Ramos (cell line): ENCODE measurements at regions not wholly inside any gene's neighbourhood (a gene's known extent, or its start where the extent isn't known, plus 50 kb on each side); places are given as distances from the start of the nearest gene placed in this dataset.

Experiments
- in situ Hi-C: fragments of 300-500 bp; cut with MboI; formaldehyde crosslinking; loops from one replicate; pipeline ENCODE4 v1.14.3; 2022; ENCODE audit warnings: low sequenced_read_pairs; ENCODE audit not compliant: unreplicated experiment

GRCh38 chr5:2282893-2283292, 400.2 kb upstream of the IRX4 start:
- in situ Hi-C loops, result no loop called here

GRCh38 chr5:2282034-2282690, 399.4 kb upstream of the IRX4 start:
- in situ Hi-C loops, result no loop called here

GRCh38 chr5:2281446-2281845, 398.7 kb upstream of the IRX4 start:
- in situ Hi-C loops, result no loop called here

GRCh38 chr5:2280318-2280717, 397.6 kb upstream of the IRX4 start:
- in situ Hi-C loops, result no loop called here

- in situ Hi-C loops, result no loop called here
Measured at GRCh38 chr5:2278825-2279456, 396.2 kb upstream of the IRX4 start.

- in situ Hi-C loops, result no loop called here
Measured at GRCh38 chr5:2277886-2278285, 395.2 kb upstream of the IRX4 start.

GRCh38 chr5:2276101-2276500, 393.4 kb upstream of the IRX4 start:
- in situ Hi-C loops, result no loop called here

GRCh38 chr5:2272755-2273154, 390.0 kb upstream of the IRX4 start:
- in situ Hi-C loops, result no loop called here

GRCh38 chr5:2272039-2272438, 389.3 kb upstream of the IRX4 start:
- in situ Hi-C loops, result no loop called here

GRCh38 chr5:2271316-2271715, 388.6 kb upstream of the IRX4 start:
- in situ Hi-C loops, result no loop called here

GRCh38 chr5:2270467-2270866, 387.7 kb upstream of the IRX4 start:
- in situ Hi-C loops, result no loop called here

GRCh38 chr5:2269656-2270055, 386.9 kb upstream of the IRX4 start:
- in situ Hi-C loops, result no loop called here

- in situ Hi-C loops, result no loop called here
Measured at GRCh38 chr5:2267991-2268390, 385.3 kb upstream of the IRX4 start.

GRCh38 chr5:2266641-2267240, 384.0 kb upstream of the IRX4 start:
- in situ Hi-C loops, result no loop called here

GRCh38 chr5:2265341-2265740, 382.6 kb upstream of the IRX4 start:
- in situ Hi-C loops, result no loop called here

GRCh38 chr5:2263763-2264162, 381.0 kb upstream of the IRX4 start:
- in situ Hi-C loops, result no loop called here

- in situ Hi-C loops, result no loop called here
Measured at GRCh38 chr5:2262620-2263019, 379.9 kb upstream of the IRX4 start.

GRCh38 chr5:2261004-2261703, 378.4 kb upstream of the IRX4 start:
- in situ Hi-C loops, result no loop called here

- in situ Hi-C loops, result no loop called here
Measured at GRCh38 chr5:2260211-2261003, 377.7 kb upstream of the IRX4 start.

- in situ Hi-C loops, result no loop called here
Measured at GRCh38 chr5:2259494-2260107, 376.9 kb upstream of the IRX4 start.
